Activated B cell treated with CpG ODN at 0.5 μM for 24 hours (primary cell): ENCODE measurements at regions not wholly inside any gene's neighbourhood (a gene's known extent, or its start where the extent isn't known, plus 50 kb on each side); places are given as distances from the start of the nearest gene placed in this dataset.

Experiments
- ATAC-seq: fragments of 200-7000 bp; cut with Tn5 transposase; one replicate; pipeline ENCODE4 v1.10.0; 2021; ENCODE audit warnings: low read depth, mild to moderate bottlenecking, moderate library complexity
- CTCF ChIA-PET: fragments of 350-600 bp; sonication (Branson Sonifier 250); formaldehyde crosslinking; loops from one replicate; lab custom pipeline; 2021; ENCODE audit warnings: antibody characterized with exemption; lab: Charles Lee
- POLR2A ChIA-PET: fragments of 350-600 bp; sonication (Branson Sonifier 250); formaldehyde crosslinking; loops from one replicate; lab custom pipeline; 2021; ENCODE audit warnings: antibody characterized with exemption; lab: Charles Lee
- DNase-seq: peaks from one replicate; pipeline ENCODE4 v3.0.0; 2022
- H3K27ac Mint-ChIP-seq: one replicate; pipeline ENCODE4 v1.8.0; 2020; ENCODE audit warnings: mixed read lengths
- H3K27me3 Mint-ChIP-seq: one replicate; pipeline ENCODE4 v1.8.0; 2021; ENCODE audit warnings: mixed read lengths
- H3K36me3 Mint-ChIP-seq: one replicate; pipeline ENCODE4 v1.8.0; 2021; ENCODE audit warnings: low read depth, mixed read lengths
- H3K4me1 Mint-ChIP-seq: one replicate; pipeline ENCODE4 v1.8.0; 2021; ENCODE audit warnings: mixed read lengths
- H3K4me3 Mint-ChIP-seq: one replicate; pipeline ENCODE4 v1.8.0; 2020; ENCODE audit warnings: mild to moderate bottlenecking, mixed read lengths
- H3K9me3 Mint-ChIP-seq: one replicate; pipeline ENCODE4 v1.8.0; 2020; ENCODE audit warnings: mixed read lengths
- CTCF ChIP-seq: fragments of 200-600 bp; IDR thresholded peaks from one replicate; pipeline ENCODE4 v1.8.0; 2022; ENCODE audit warnings: antibody characterized with exemption, mild to moderate bottlenecking
- intact Hi-C: fragments of 100-400 bp; cut with micrococcal nuclease; formaldehyde crosslinking; loops from one replicate; pipeline ENCODE4 v1.15.1; 2024

- no peak overlapping the region for H3K4me3 Mint-ChIP-seq
- H3K36me3 Mint-ChIP-seq: no peaks in the 10 kb centered on the region
- no peaks in the 10 kb centered on the region for H3K4me1 Mint-ChIP-seq
- DNase-seq: no peak
- ChIA-PET POLR2A (no interaction called here), CTCF (no interaction called here)
- no peak for TF ChIP-seq CTCF
- peaks cover 1% of the 10 kb centered on the region for H3K9me3 Mint-ChIP-seq
- H3K27ac Mint-ChIP-seq: no peak overlapping the region
- ATAC-seq: no peak
- intact Hi-C loops: no loop called here
- H3K27me3 Mint-ChIP-seq: no peaks in the 10 kb centered on the region
These were observed 1015.6 kb downstream of the PCDH19 start for GRCh38 chrX:99394456-99394855.

- no peak overlapping the region for H3K4me3 Mint-ChIP-seq
- POLR2A ChIA-PET: no interaction called here
- DNase-seq: no peak
These were observed 1025.3 kb downstream of the PCDH19 start for GRCh38 chrX:99384594-99385374.

GRCh38 chrX:99383786-99384185, 1026.3 kb downstream of the PCDH19 start:
- no peak for DNase-seq
- no peak overlapping the region for H3K4me3 Mint-ChIP-seq
- peaks cover 2% of the 10 kb centered on the region for H3K9me3 Mint-ChIP-seq
- no peak for ATAC-seq
- no peak overlapping the region for H3K27ac Mint-ChIP-seq
- POLR2A ChIA-PET: no interaction called here
- CTCF ChIA-PET: no interaction called here
- intact Hi-C loops: no loop called here
- TF ChIP-seq CTCF: no peak
- no peaks in the 10 kb centered on the region for H3K36me3 Mint-ChIP-seq
- H3K4me1 Mint-ChIP-seq: no peaks in the 10 kb centered on the region
- H3K27me3 Mint-ChIP-seq: no peaks in the 10 kb centered on the region

More at GRCh38 chrX:99384594-99385374, 1025.3 kb downstream of the PCDH19 start:
- no peaks in the 10 kb centered on the region for H3K4me1 Mint-ChIP-seq
- no peak overlapping the region for H3K27ac Mint-ChIP-seq
- H3K9me3 Mint-ChIP-seq: peaks cover 2% of the 10 kb centered on the region
- no peak for TF ChIP-seq CTCF
- CTCF ChIA-PET: no interaction called here
- ATAC-seq: no peak
- H3K36me3 Mint-ChIP-seq: no peaks in the 10 kb centered on the region
- no peaks in the 10 kb centered on the region for H3K27me3 Mint-ChIP-seq
- intact Hi-C loops: no loop called here

GRCh38 chrX:99371976-99372595, 1038.0 kb downstream of the PCDH19 start:
- intact Hi-C loops: no loop called here
- Mint-ChIP-seq H3K9me3 (peaks cover 2% of the 10 kb centered on the region), H3K27me3 (no peaks in the 10 kb centered on the region), H3K4me1 (no peaks in the 10 kb centered on the region), H3K27ac (no peak overlapping the region), H3K36me3 (no peaks in the 10 kb centered on the region), H3K4me3 (no peak overlapping the region)
- POLR2A ChIA-PET: no interaction called here
- DNase-seq: no peak
- TF ChIP-seq CTCF: no peak
- ATAC-seq: no peak
- CTCF ChIA-PET: no interaction called here

- no peak overlapping the region for H3K4me3 Mint-ChIP-seq
These were observed 1056.7 kb downstream of the PCDH19 start for GRCh38 chrX:99353412-99353811.

More at GRCh38 chrX:99353412-99353811, 1056.7 kb downstream of the PCDH19 start:
- TF ChIP-seq CTCF: no peak
- Mint-ChIP-seq H3K27ac (no peak overlapping the region), H3K36me3 (no peaks in the 10 kb centered on the region), H3K9me3 (peaks cover 7% of the 10 kb centered on the region), H3K4me1 (no peaks in the 10 kb centered on the region), H3K27me3 (no peaks in the 10 kb centered on the region)
- POLR2A ChIA-PET: no interaction called here
- CTCF ChIA-PET: no interaction called here
- intact Hi-C loops: no loop called here
- ATAC-seq (no peak), DNase-seq (no peak)
